Gastroesophageal sphincter (tissue), 3 donors: ENCODE measurements at regions not wholly inside any gene's neighbourhood (a gene's known extent, or its start where the extent isn't known, plus 50 kb on each side); places are given as distances from the start of the nearest gene placed in this dataset.

Source experiments
- EP300 ChIP-seq: sonication (generic); formaldehyde crosslinking; IDR thresholded peaks from one replicate; pipeline ENCODE4 v1.6.1; 2017; ENCODE audit warnings: antibody characterized with exemption, mild to moderate bottlenecking
- POLR2A ChIP-seq, 2 donors: fragments of 450-650 bp; IDR thresholded peaks; one replicate each; pipeline ENCODE4 v1.6.1; 2017; ENCODE audit warnings: antibody characterized with exemption in 2 of 2, mild to moderate bottlenecking in 2 of 2, moderate library complexity in 1 of 2
- POLR2AphosphoS5 ChIP-seq: sonication (generic); formaldehyde crosslinking; IDR thresholded peaks from one replicate; pipeline ENCODE4 v1.6.1; 2017; ENCODE audit warnings: antibody characterized with exemption
- TF ChIP-seq, protein P1 (sequence below), 4 experiments: fragments of 200-600 bp in 2 of 4; fragments of 450-650 bp in 2 of 4; sonication (generic) in 1 of 4; IDR thresholded peaks; one replicate each; pipeline ENCODE4 v1.5.1; 2017 to 2019; ENCODE audit warnings: antibody characterized with exemption in 4 of 4, mild to moderate bottlenecking in 2 of 4, moderate library complexity in 2 of 4

GRCh38 chr3:160112481-160112880, 112.7 kb upstream of the C3orf80 start:
- TF ChIP-seq, protein P1, sequence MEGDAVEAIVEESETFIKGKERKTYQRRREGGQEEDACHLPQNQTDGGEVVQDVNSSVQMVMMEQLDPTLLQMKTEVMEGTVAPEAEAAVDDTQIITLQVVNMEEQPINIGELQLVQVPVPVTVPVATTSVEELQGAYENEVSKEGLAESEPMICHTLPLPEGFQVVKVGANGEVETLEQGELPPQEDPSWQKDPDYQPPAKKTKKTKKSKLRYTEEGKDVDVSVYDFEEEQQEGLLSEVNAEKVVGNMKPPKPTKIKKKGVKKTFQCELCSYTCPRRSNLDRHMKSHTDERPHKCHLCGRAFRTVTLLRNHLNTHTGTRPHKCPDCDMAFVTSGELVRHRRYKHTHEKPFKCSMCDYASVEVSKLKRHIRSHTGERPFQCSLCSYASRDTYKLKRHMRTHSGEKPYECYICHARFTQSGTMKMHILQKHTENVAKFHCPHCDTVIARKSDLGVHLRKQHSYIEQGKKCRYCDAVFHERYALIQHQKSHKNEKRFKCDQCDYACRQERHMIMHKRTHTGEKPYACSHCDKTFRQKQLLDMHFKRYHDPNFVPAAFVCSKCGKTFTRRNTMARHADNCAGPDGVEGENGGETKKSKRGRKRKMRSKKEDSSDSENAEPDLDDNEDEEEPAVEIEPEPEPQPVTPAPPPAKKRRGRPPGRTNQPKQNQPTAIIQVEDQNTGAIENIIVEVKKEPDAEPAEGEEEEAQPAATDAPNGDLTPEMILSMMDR (IDR thresholded peaks at IDR 0.05): no peak
- TF ChIP-seq POLR2A (IDR thresholded peaks at IDR 0.05) (no peak), EP300 (no peak), POLR2AphosphoS5 (no peak)
